GM23338 (cell line): ENCODE measurements at regions not wholly inside any gene's neighbourhood (a gene's known extent, or its start where the extent isn't known, plus 50 kb on each side); places are given as distances from the start of the nearest gene placed in this dataset.

ENCODE experiments used
- ATAC-seq: fragments of 200-7000 bp; cut with Tn5 transposase; 3 replicates; pipeline ENCODE4 v1.9.1; 2020
- DNase-seq: peaks from one replicate; pipeline ENCODE4 v3.0.0-alpha.2; 2015; ENCODE audit warnings: low spot score
- H2AFZ ChIP-seq: fragments of 200-600 bp; sonication (generic); 2 replicates; pipeline ENCODE4 v1.8.0; 2016; ENCODE audit warnings: antibody characterized with exemption, mild to moderate bottlenecking, moderate library complexity
- H3F3A ChIP-seq: fragments of 200-600 bp; sonication (generic); replicated peaks from 2 replicates; pipeline ENCODE4 v1.8.0; 2017; ENCODE audit warnings: antibody characterized with exemption, mixed run types, low read depth
- H3K27ac ChIP-seq: fragments of 200-600 bp; sonication (generic); 2 replicates; pipeline ENCODE4 v1.6.1; 2016; ENCODE audit warnings: low read depth
- H3K27me3 ChIP-seq: fragments of 200-600 bp; sonication (generic); 2 replicates; pipeline ENCODE4 v1.8.0; 2016; ENCODE audit warnings: mild to moderate bottlenecking, mixed run types, moderate library complexity; ENCODE audit not compliant: insufficient read depth
- H3K36me3 ChIP-seq: fragments of 200-600 bp; sonication (generic); 2 replicates; pipeline ENCODE4 v1.8.0; 2016; ENCODE audit warnings: mild to moderate bottlenecking; ENCODE audit not compliant: insufficient read depth
- H3K4me1 ChIP-seq: fragments of 200-600 bp; sonication (generic); 2 replicates; pipeline ENCODE4 v1.8.0; 2016; ENCODE audit warnings: mild to moderate bottlenecking, moderate library complexity; ENCODE audit not compliant: insufficient read depth
- H3K4me2 ChIP-seq: fragments of 200-600 bp; sonication (generic); 2 replicates; pipeline ENCODE4 v1.7.1; 2017; ENCODE audit warnings: mixed run types
- H3K4me3 ChIP-seq: fragments of 200-600 bp; sonication (generic); 2 replicates; pipeline ENCODE4 v1.6.1; 2016; ENCODE audit warnings: mixed run types
- H3K79me2 ChIP-seq: fragments of 200-600 bp; sonication (generic); replicated peaks from 2 replicates; pipeline ENCODE4 v1.8.0; 2017; ENCODE audit warnings: mild to moderate bottlenecking; ENCODE audit not compliant: insufficient read depth
- H3K9me2 ChIP-seq: fragments of 200-600 bp; sonication (generic); 2 replicates; pipeline ENCODE4 v1.8.0; 2017; ENCODE audit not compliant: insufficient read depth
- H4K20me1 ChIP-seq: fragments of 200-600 bp; sonication (generic); replicated peaks from 2 replicates; pipeline ENCODE4 v1.8.0; 2017; ENCODE audit warnings: mild to moderate bottlenecking; ENCODE audit not compliant: insufficient read depth
- H3K27ac Mint-ChIP-seq: 2 replicates; pipeline ENCODE4 v1.8.0; 2020; ENCODE audit warnings: inconsistent platforms, mild to moderate bottlenecking, moderate library complexity, mixed read lengths
- H3K27me3 Mint-ChIP-seq: 3 replicates; pipeline ENCODE4 v1.8.0; 2022; ENCODE audit warnings: low read depth, mild to moderate bottlenecking, moderate library complexity, mixed read lengths, inconsistent platforms; ENCODE audit not compliant: insufficient read depth, poor library complexity
- H3K36me3 Mint-ChIP-seq: 3 replicates; pipeline ENCODE4 v1.8.0; 2021; ENCODE audit warnings: low read depth, mild to moderate bottlenecking, inconsistent platforms, moderate library complexity, mixed read lengths
- H3K4me1 Mint-ChIP-seq: 3 replicates; pipeline ENCODE4 v1.8.0; 2020; ENCODE audit warnings: mild to moderate bottlenecking, inconsistent platforms, mixed read lengths
- H3K4me3 Mint-ChIP-seq: 3 replicates; pipeline ENCODE4 v1.8.0; 2021; ENCODE audit warnings: moderate library complexity, mild to moderate bottlenecking, inconsistent platforms, mixed read lengths
- H3K9me3 Mint-ChIP-seq: 3 replicates; pipeline ENCODE4 v1.8.0; 2020; ENCODE audit warnings: moderate library complexity, mild to moderate bottlenecking, inconsistent platforms, mixed read lengths
- CREB1 ChIP-seq: fragments of 250-450 bp; sonication (Bioruptor Pico); IDR thresholded peaks from 2 replicates; pipeline ENCODE4 v1.5.0; 2020; ENCODE audit warnings: low read depth, mild to moderate bottlenecking, moderate library complexity
- CTCF ChIP-seq, 2 experiments: fragments of 200-600 bp in 1 of 2; sonication (generic) in 1 of 2; conservative IDR thresholded peaks; 2 replicates each; pipeline versions ENCODE4 v1.5.1 to v1.6.1; 2016 to 2017; ENCODE audit warnings: antibody characterized with exemption in 2 of 2, low read depth in 2 of 2, mild to moderate bottlenecking in 2 of 2, moderate library complexity in 1 of 2
- ETS1 ChIP-seq: IDR thresholded peaks from 2 replicates; pipeline ENCODE4 v1.6.1; 2016; ENCODE audit warnings: antibody characterized with exemption
- EZH2 ChIP-seq: fragments of 200-600 bp; sonication (generic); IDR thresholded peaks from one replicate; pipeline ENCODE4 v1.8.0; 2017; ENCODE audit warnings: antibody characterized with exemption, mild to moderate bottlenecking, low read depth; ENCODE audit not compliant: unreplicated experiment
- EZH2phosphoT487 ChIP-seq: fragments of 200-600 bp; sonication (generic); IDR thresholded peaks from one replicate; pipeline ENCODE4 v1.8.1; 2018; ENCODE audit warnings: antibody characterized with exemption; ENCODE audit not compliant: unreplicated experiment
- JUNB ChIP-seq: IDR thresholded peaks from one replicate; pipeline ENCODE4 v1.6.1; 2016; ENCODE audit warnings: antibody characterized with exemption; ENCODE audit not compliant: unreplicated experiment
- NANOG ChIP-seq: IDR thresholded peaks from 2 replicates; pipeline ENCODE4 v1.6.1; 2016; ENCODE audit warnings: antibody characterized with exemption, borderline replicate concordance
- POLR2AphosphoS5 ChIP-seq: IDR thresholded peaks from 2 replicates; pipeline ENCODE4 v1.6.1; 2016; ENCODE audit warnings: antibody characterized with exemption, low read depth
- REST ChIP-seq: IDR thresholded peaks from one replicate; pipeline ENCODE4 v1.6.1; 2018; ENCODE audit warnings: antibody characterized with exemption; ENCODE audit not compliant: unreplicated experiment
- STAT1 ChIP-seq: IDR thresholded peaks from one replicate; pipeline ENCODE4 v1.6.1; 2016; ENCODE audit warnings: antibody characterized with exemption; ENCODE audit not compliant: unreplicated experiment
- ZNF114 ChIP-seq: fragments of 250-450 bp; sonication (Bioruptor Pico); IDR thresholded peaks from 2 replicates; pipeline ENCODE4 v1.5.0; 2020; ENCODE audit warnings: mild to moderate bottlenecking, moderate library complexity
- ZNF331 ChIP-seq: fragments of 250-450 bp; sonication (Bioruptor Pico); IDR thresholded peaks from 2 replicates; pipeline ENCODE4 v1.5.0; 2020; ENCODE audit warnings: low read depth, mild to moderate bottlenecking, moderate library complexity
- ZNF462 ChIP-seq: fragments of 250-450 bp; sonication (Bioruptor Pico); IDR thresholded peaks from 2 replicates; pipeline ENCODE4 v1.5.0; 2020; ENCODE audit warnings: mild to moderate bottlenecking, moderate library complexity

- peaks cover 10% of the 10 kb centered on the region for H3K4me1 Mint-ChIP-seq
- Histone ChIP-seq H3K79me2 (no peaks in the 10 kb centered on the region), H3K36me3 (no peaks in the 10 kb centered on the region), H3K27ac (no peak overlapping the region), H3K27me3 (no peaks in the 10 kb centered on the region), H4K20me1 (no peaks in the 10 kb centered on the region), H3F3A (no peaks in the 10 kb centered on the region), H3K4me1 (peaks cover 10% of the 10 kb centered on the region; the same call in 1 of the 2 replicates), H3K4me3 (no peak overlapping the region), H2AFZ (no peak overlapping the region), H3K9me2 (no peaks in the 10 kb centered on the region), H3K4me2 (no peak overlapping the region)
- ATAC-seq: peak; percentile 29
- H3K4me3 Mint-ChIP-seq: no peak overlapping the region
- no peaks in the 10 kb centered on the region for H3K27me3 Mint-ChIP-seq
- peak overlapping the region; percentile 90 for H3K27ac Mint-ChIP-seq
- TF ChIP-seq CREB1: no peak
- no peak for TF ChIP-seq JUNB
- TF ChIP-seq CTCF (conservative IDR thresholded peaks at IDR 0.05; ENCODE audit: low read depth in 2 of 2): no peak
- no peak for TF ChIP-seq NANOG
- no peak for TF ChIP-seq STAT1
- no peak for TF ChIP-seq EZH2phosphoT487
- no peak for TF ChIP-seq ZNF114
- TF ChIP-seq POLR2AphosphoS5: no peak
- no peak for TF ChIP-seq ZNF462 (CRISPR knock-in tag)
- no peak for TF ChIP-seq EZH2
- no peak for TF ChIP-seq REST
- no peak for TF ChIP-seq ZNF331 (CRISPR knock-in tag)
- no peak for TF ChIP-seq ETS1
- DNase-seq: peak; percentile 17
- no peaks in the 10 kb centered on the region for H3K9me3 Mint-ChIP-seq
- H3K36me3 Mint-ChIP-seq: no peaks in the 10 kb centered on the region
These were observed 78.8 kb upstream of the MDFIC start for GRCh38 chr7:114843102-114843501.
